ENCODE measurements at regions not wholly inside any gene's neighbourhood (a gene's known extent, or its start where the extent isn't known, plus 50 kb on each side); places are given as distances from the start of the nearest gene placed in this dataset.

DNA sequence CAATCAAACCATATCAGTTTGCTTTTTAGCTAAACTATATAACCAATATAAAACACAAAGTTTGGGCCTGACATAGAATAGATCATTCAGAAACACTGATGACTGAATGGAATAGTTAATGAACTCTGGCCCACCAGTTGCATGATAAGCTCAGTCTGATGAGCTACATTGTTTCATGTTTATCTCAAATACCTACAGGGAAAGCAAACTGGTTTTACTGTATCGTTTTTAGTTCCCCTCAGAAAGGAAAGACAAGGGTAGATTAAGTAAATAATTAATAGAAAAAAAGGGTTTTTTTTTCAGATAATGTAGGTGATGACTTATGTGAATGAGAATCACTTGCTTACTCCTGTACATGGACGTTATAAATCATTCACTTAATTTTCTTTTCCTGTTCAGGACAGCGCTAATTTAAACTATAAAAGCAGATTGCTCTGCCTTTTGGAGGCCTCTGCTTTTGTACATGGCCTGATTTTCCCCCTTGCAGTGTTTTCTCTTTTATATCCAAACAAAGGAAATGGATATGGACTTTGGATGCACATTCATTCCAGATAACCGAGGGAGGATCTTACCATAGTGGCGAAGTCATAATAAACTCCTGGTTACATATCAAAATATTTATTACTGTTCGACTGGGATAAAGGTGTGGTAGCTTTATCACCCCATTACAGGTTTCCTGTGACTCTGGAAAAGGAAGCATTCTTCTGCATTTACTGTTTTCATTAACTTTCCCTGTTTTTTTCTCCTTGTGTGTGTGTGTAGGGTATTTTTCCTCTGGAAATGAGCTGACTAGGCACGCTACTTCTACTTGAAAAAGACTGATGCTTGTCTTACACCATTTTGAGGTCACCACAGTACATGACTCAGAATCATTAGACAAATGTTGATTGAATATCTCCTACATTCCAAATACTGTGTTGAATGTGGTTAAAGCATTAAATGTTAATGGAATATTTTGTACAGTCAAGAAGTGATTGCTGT is 373.1 kb upstream of the HS3ST1 start:
- no peak for DNase-seq (ENCODE audit: extremely low read depth, low read depth)
- TF ChIP-seq, protein P1, sequence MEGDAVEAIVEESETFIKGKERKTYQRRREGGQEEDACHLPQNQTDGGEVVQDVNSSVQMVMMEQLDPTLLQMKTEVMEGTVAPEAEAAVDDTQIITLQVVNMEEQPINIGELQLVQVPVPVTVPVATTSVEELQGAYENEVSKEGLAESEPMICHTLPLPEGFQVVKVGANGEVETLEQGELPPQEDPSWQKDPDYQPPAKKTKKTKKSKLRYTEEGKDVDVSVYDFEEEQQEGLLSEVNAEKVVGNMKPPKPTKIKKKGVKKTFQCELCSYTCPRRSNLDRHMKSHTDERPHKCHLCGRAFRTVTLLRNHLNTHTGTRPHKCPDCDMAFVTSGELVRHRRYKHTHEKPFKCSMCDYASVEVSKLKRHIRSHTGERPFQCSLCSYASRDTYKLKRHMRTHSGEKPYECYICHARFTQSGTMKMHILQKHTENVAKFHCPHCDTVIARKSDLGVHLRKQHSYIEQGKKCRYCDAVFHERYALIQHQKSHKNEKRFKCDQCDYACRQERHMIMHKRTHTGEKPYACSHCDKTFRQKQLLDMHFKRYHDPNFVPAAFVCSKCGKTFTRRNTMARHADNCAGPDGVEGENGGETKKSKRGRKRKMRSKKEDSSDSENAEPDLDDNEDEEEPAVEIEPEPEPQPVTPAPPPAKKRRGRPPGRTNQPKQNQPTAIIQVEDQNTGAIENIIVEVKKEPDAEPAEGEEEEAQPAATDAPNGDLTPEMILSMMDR (IDR thresholded peaks at IDR 0.05; ENCODE audit: low read depth, low read length) = no peak

- no peak for DNase-seq (ENCODE audit: extremely low read depth, low read depth)
- TF ChIP-seq, protein P1 (IDR thresholded peaks at IDR 0.05; ENCODE audit: low read depth, low read length) = no peak
Measured at GRCh38 chr4:11799196-11799595, 370.5 kb upstream of the HS3ST1 start.

GRCh38 chr4:11791797-11792196 is 363.1 kb upstream of the HS3ST1 start:
- TF ChIP-seq, protein P1 (IDR thresholded peaks at IDR 0.05; ENCODE audit: low read depth, low read length) = no peak
- no peak for DNase-seq (ENCODE audit: extremely low read depth, low read depth)

DNA sequence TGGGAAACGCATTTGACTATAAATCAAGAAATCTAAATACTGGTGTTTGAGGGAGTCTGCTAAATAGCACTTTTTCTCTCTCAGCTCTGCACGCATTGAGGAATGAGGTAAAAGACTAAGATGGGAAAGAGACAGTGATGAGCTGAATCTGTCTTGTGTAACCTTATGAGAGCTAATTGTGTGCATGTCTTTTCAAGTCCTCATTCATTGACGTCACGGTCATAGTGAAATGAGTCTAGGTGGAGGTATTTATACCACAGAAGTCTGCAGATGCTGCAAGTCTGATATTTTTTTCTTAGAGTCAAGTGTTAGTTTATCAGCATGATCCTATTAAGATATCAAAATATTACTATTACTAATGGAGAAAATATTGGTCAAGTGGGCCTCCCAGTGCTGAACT is 361.5 kb upstream of the HS3ST1 start:
- no peak for DNase-seq (ENCODE audit: extremely low read depth, low read depth)
- TF ChIP-seq, protein P1 (IDR thresholded peaks at IDR 0.05; ENCODE audit: low read depth, low read length) = no peak

GRCh38 chr4:11783588-11783987 is 354.9 kb upstream of the HS3ST1 start:
- no peak for DNase-seq (ENCODE audit: extremely low read depth, low read depth)

GRCh38 chr4:11782859-11783258 is 354.2 kb upstream of the HS3ST1 start:
- TF ChIP-seq, protein P1 (IDR thresholded peaks at IDR 0.05; ENCODE audit: low read depth, low read length) = no peak
- no peak for DNase-seq (ENCODE audit: extremely low read depth, low read depth)

More at GRCh38 chr4:11783588-11783987, 354.9 kb upstream of the HS3ST1 start:
- TF ChIP-seq, protein P1 (IDR thresholded peaks at IDR 0.05; ENCODE audit: low read depth, low read length) = no peak

- no peak for DNase-seq (ENCODE audit: extremely low read depth, low read depth)
- TF ChIP-seq, protein P1 (IDR thresholded peaks at IDR 0.05; ENCODE audit: low read depth, low read length) = no peak
Measured at GRCh38 chr4:11777447-11777846, 348.8 kb upstream of the HS3ST1 start.
